HepG2 (cell line): ENCODE measurements at regions not wholly inside any gene's neighbourhood (a gene's known extent, or its start where the extent isn't known, plus 50 kb on each side); places are given as distances from the start of the nearest gene placed in this dataset.
A peak's percentile ranks its signal among the peaks of the same experiment; 100 is the strongest.

Experiments used
- ATAC-seq: fragments of 200-7000 bp; cut with Tn5 transposase; 3 replicates; pipeline ENCODE4 v1.9.1; 2020; ENCODE audit warnings: mild to moderate bottlenecking, moderate library complexity
- BruUV-seq: library from RNA; stranded (reverse); fragments of 400-500 nt; replicated peaks from 2 replicates; lab custom pipeline; 2021; lab: Mats Ljungman, UMichigan
- CTCF ChIA-PET: fragments of 300-600 bp; formaldehyde crosslinking; extraction: SDS; loops from one replicate; lab custom pipeline; 2021; ENCODE audit warnings: low total read pairs, inconsistent platforms, low intra/inter-chr PET ratio; lab: Yijun Ruan, JAX
- POLR2A ChIA-PET: fragments of 350-600 bp; sonication (Branson Sonifier 250); formaldehyde crosslinking; loops from one replicate; lab custom pipeline; 2020; ENCODE audit warnings: antibody characterized with exemption, inconsistent platforms; lab: Yijun Ruan, JAX
- DNase-seq: peaks from one replicate; pipeline ENCODE4 v3.0.0-alpha.2; 2015; ENCODE audit warnings: low spot score
- FAIRE-seq: peaks from 3 replicates; lab custom pipeline; 2011; peaks lifted over from hg19 to GRCh38; lab: Jason Lieb, UNC
- H2AFZ ChIP-seq: one replicate; pipeline ENCODE4 v1.6.1; 2011; ENCODE audit warnings: low read length, inconsistent platforms
- H3K27ac ChIP-seq: fragments of 300-600 bp; 3 replicates; pipeline ENCODE4 v1.8.0; 2011; ENCODE audit warnings: mixed run types, mild to moderate bottlenecking, mixed read lengths, low read length, inconsistent platforms; ENCODE audit not compliant: insufficient read depth; ENCODE audit errors: extremely low read length
- H3K27me3 ChIP-seq, 2 experiments: fragments of 200-600 bp in 1 of 2; 2 replicates in 1 of 2; 3 replicates in 1 of 2; pipeline versions ENCODE4 v1.6.0 to v1.8.0; 2011; ENCODE audit warnings: low read length in 2 of 2, mild to moderate bottlenecking in 2 of 2, moderate library complexity in 2 of 2, inconsistent platforms in 1 of 2; ENCODE audit not compliant: insufficient read depth in 2 of 2, control insufficient read depth in 1 of 2
- H3K36me3 ChIP-seq, 2 experiments: fragments of 200-600 bp in 1 of 2; replicated peaks in 1 of 2; 2 replicates in 1 of 2; 3 replicates in 1 of 2; pipeline versions ENCODE4 v1.5.1 to v1.8.0; 2011; ENCODE audit warnings: low read length in 2 of 2, inconsistent platforms in 1 of 2; ENCODE audit not compliant: insufficient read depth in 2 of 2, control insufficient read depth in 1 of 2
- H3K4me1 ChIP-seq: 2 replicates; pipeline ENCODE4 v1.5.1; 2012; ENCODE audit warnings: low read length, inconsistent platforms; ENCODE audit not compliant: insufficient read depth
- H3K4me2 ChIP-seq: 2 replicates; pipeline ENCODE4 v1.6.0; 2011; ENCODE audit warnings: low read depth, low read length, inconsistent platforms
- H3K4me3 ChIP-seq, 3 experiments: fragments of 200-600 bp in 1 of 3; sonication (generic), shearing (Covaris generic) in 1 of 3; replicated peaks in 1 of 3; 2 replicates each; pipeline ENCODE4 v1.5.1; 2011 to 2016; ENCODE audit warnings: low read length in 3 of 3, inconsistent platforms in 2 of 3, low read depth in 2 of 3, mild to moderate bottlenecking in 2 of 3, control low read depth in 1 of 3, mixed read lengths in 1 of 3; ENCODE audit not compliant: insufficient read depth in 1 of 3
- H3K79me2 ChIP-seq: one replicate; pipeline ENCODE4 v1.6.1; 2011; ENCODE audit warnings: low read length, inconsistent platforms; ENCODE audit not compliant: insufficient read depth
- H3K9ac ChIP-seq: 2 replicates; pipeline ENCODE4 v1.6.0; 2011; ENCODE audit warnings: mild to moderate bottlenecking, low read depth, low read length, inconsistent platforms; ENCODE audit not compliant: insufficient read depth
- H3K9me3 ChIP-seq: 2 replicates; pipeline ENCODE4 v1.5.1; 2012; ENCODE audit warnings: mild to moderate bottlenecking, low read length
- H4K20me1 ChIP-seq: 2 replicates; pipeline ENCODE4 v1.6.0; 2011; ENCODE audit warnings: inconsistent platforms, mild to moderate bottlenecking, low read length, moderate library complexity; ENCODE audit not compliant: insufficient read depth
- EP300 ChIP-seq, 3 experiments: sonication (generic) in 1 of 3; formaldehyde crosslinking in 1 of 3; IDR thresholded peaks; 2 replicates each; pipeline versions ENCODE4 v1.5.1 to v1.6.1; 2011 to 2020; ENCODE audit warnings: low read depth in 2 of 3, low read length in 2 of 3, borderline replicate concordance in 1 of 3, improper control_type of control experiment in 1 of 3, mild to moderate bottlenecking in 1 of 3, missing genetic modification reagents in 1 of 3, moderate library complexity in 1 of 3
- NFAT5 ChIP-seq: sonication (generic); formaldehyde crosslinking; IDR thresholded peaks from 2 replicates; pipeline ENCODE4 v1.4.0; 2020; ENCODE audit warnings: missing genetic modification reagents
- PITX1 ChIP-seq: sonication (generic); formaldehyde crosslinking; IDR thresholded peaks from 2 replicates; pipeline ENCODE4 v1.5.1; 2020; ENCODE audit warnings: mild to moderate bottlenecking, missing genetic modification reagents
- RFX3 ChIP-seq: IDR thresholded peaks from 2 replicates; pipeline ENCODE4 v1.6.1; 2016; ENCODE audit warnings: missing biosample characterization, missing genetic modification reagents
- ZNF121 ChIP-seq: sonication (generic); formaldehyde crosslinking; IDR thresholded peaks from 2 replicates; pipeline ENCODE4 v1.5.0; 2020; ENCODE audit warnings: mild to moderate bottlenecking, missing genetic modification reagents
- WGBS: methylation state at CpG from one replicate; pipeline ENCODE4 v1.1.6; 2017; ENCODE audit warnings: low lambda C conversion rate; 5-methylcytosine and 5-hydroxymethylcytosine counted together
- in situ Hi-C: cut with HindIII; loops from 2 replicates; pipeline ENCODE4 v1.10.0; 2017; ENCODE audit warnings: low pct_unique_long_range_greater_than_20kb; ENCODE audit not compliant: extremely low pct_ligation_motif_present
- intact Hi-C: fragments of 100-400 bp; cut with micrococcal nuclease; formaldehyde crosslinking; loops from one replicate; pipeline ENCODE4 v1.10.0; 2022; ENCODE audit not compliant: unreplicated experiment
- TF ChIP-seq, protein P1 (sequence below): IDR thresholded peaks from 2 replicates; pipeline ENCODE4 v1.6.1; 2012; ENCODE audit warnings: inconsistent platforms

DNA sequence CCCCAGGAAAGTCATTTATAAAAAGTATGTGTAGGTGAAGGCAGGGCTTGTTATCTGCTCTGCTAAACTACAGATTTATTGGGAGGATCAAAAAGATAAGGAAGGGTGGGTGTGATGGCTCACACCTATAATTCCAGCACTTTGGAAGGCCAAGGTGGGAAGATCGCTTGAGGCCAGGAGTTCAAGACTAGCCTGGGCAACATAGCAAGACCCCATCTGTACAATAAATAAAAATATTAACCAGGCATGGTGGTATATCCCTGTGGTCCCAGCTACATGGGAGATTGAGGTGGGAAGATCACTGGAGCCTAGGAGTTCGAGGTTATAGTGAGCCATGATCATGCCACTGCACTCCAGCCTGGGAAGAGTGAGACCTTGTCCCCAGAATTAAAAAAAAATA lies 86.4 kb downstream of the NENF start:
- CTCF ChIA-PET = no interaction called here
- no peak overlapping the region for H3K4me3 ChIP-seq
- 0 out of 2 replicates have a peak overlapping the region, but pooled peaks have one; percentile 26 for H3K9ac ChIP-seq
- H3K4me2 ChIP-seq = peak overlapping the region; percentile 64
- H4K20me1 ChIP-seq = no peaks in the 10 kb centered on the region
- WGBS = 51% methylated on average over 2 of the region's 2 CpGs
- TF ChIP-seq RFX3 (CRISPR knock-in tag) (no peak), ZNF121 (CRISPR knock-in tag) (peak; percentile 65; the same call in 1 of the 2 replicates), EP300 (IDR thresholded peaks at IDR 0.05; ENCODE audit: low read depth in 2 of 2, low read length in 2 of 2) (no peak), EP300 (CRISPR knock-in tag; IDR thresholded peaks at IDR 0.05; ENCODE audit: borderline replicate concordance) (no peak), PITX1 (CRISPR knock-in tag) (no peak)
- TF ChIP-seq, protein P1, sequence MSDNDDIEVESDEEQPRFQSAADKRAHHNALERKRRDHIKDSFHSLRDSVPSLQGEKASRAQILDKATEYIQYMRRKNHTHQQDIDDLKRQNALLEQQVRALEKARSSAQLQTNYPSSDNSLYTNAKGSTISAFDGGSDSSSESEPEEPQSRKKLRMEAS = no peak
- no peaks in the 10 kb centered on the region for H3K79me2 ChIP-seq
- ATAC-seq (no peak), FAIRE-seq (no peak), DNase-seq (no peak)
- no peaks in the 10 kb centered on the region for H3K9me3 ChIP-seq
- H3K27ac ChIP-seq = no peak overlapping the region
- POLR2A ChIA-PET = interaction anchor here (1.3 kb wide), 1 partner anchor 89 kb away, joined by 3 read pairs; the partner anchor contains the start of gene ATF3
- H3K27me3 ChIP-seq = peaks cover 0 to 5% of the 10 kb centered on the region in 2 experiments; a peak in 1 of 5 replicates
- BruUV-seq = no TSS peak
- H3K36me3 ChIP-seq = no peaks in the 10 kb centered on the region
- in situ Hi-C loops (no loop called here), intact Hi-C loops (loop anchor here (5.0 kb wide), 1 partner anchor 42 kb away; no protein-coding TSS in a partner anchor)
- H2AFZ ChIP-seq = no peak overlapping the region
- peaks cover 17% of the 10 kb centered on the region for H3K4me1 ChIP-seq

- CTCF ChIA-PET = no interaction called here
- TF ChIP-seq NFAT5 (CRISPR knock-in tag) = no peak
These were observed 87.6 kb downstream of the NENF start for GRCh38 chr1:212520299-212520698.

More at GRCh38 chr1:212520299-212520698, 87.6 kb downstream of the NENF start:
- no peak overlapping the region for H3K4me3 ChIP-seq
- H4K20me1 ChIP-seq = no peaks in the 10 kb centered on the region
- no peaks in the 10 kb centered on the region for H3K79me2 ChIP-seq
- no peaks in the 10 kb centered on the region for H3K9me3 ChIP-seq
- no peak overlapping the region for H2AFZ ChIP-seq
- peaks cover 0 to 5% of the 10 kb centered on the region in 2 experiments; a peak in 1 of 5 replicates for H3K27me3 ChIP-seq
- peaks cover 16% of the 10 kb centered on the region for H3K4me1 ChIP-seq
- no peak for ATAC-seq
- H3K9ac ChIP-seq = no peak overlapping the region
- intact Hi-C loops = no loop called here
- H3K27ac ChIP-seq = no peak overlapping the region
- H3K4me2 ChIP-seq = no peak overlapping the region
- DNase-seq = no peak
- BruUV-seq = no TSS peak
- POLR2A ChIA-PET = no interaction called here
- in situ Hi-C loops = no loop called here
- H3K36me3 ChIP-seq = no peaks in the 10 kb centered on the region
- FAIRE-seq = no peak
